Loucy (cell line): ENCODE measurements at regions not wholly inside any gene's neighbourhood (a gene's known extent, or its start where the extent isn't known, plus 50 kb on each side); places are given as distances from the start of the nearest gene placed in this dataset.

Experiments used
- EZH2phosphoT487 ChIP-seq: fragments of 200-600 bp; IDR thresholded peaks from 2 replicates; pipeline ENCODE4 v1.6.1; 2018; ENCODE audit warnings: antibody characterized with exemption, mild to moderate bottlenecking, moderate library complexity, borderline replicate concordance
- TF ChIP-seq, protein P1 (sequence below): fragments of 200-600 bp; sonication (generic); conservative IDR thresholded peaks from 2 replicates; pipeline ENCODE4 v1.5.1; 2014; ENCODE audit warnings: mild to moderate bottlenecking, antibody characterized with exemption, low read length

- TF ChIP-seq, protein P1, sequence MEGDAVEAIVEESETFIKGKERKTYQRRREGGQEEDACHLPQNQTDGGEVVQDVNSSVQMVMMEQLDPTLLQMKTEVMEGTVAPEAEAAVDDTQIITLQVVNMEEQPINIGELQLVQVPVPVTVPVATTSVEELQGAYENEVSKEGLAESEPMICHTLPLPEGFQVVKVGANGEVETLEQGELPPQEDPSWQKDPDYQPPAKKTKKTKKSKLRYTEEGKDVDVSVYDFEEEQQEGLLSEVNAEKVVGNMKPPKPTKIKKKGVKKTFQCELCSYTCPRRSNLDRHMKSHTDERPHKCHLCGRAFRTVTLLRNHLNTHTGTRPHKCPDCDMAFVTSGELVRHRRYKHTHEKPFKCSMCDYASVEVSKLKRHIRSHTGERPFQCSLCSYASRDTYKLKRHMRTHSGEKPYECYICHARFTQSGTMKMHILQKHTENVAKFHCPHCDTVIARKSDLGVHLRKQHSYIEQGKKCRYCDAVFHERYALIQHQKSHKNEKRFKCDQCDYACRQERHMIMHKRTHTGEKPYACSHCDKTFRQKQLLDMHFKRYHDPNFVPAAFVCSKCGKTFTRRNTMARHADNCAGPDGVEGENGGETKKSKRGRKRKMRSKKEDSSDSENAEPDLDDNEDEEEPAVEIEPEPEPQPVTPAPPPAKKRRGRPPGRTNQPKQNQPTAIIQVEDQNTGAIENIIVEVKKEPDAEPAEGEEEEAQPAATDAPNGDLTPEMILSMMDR: no peak
- TF ChIP-seq EZH2phosphoT487: no peak
These were observed 107.5 kb upstream of the TMEM170B start for GRCh38 chr6:11430036-11430435.
